ENCODE measurements at regions not wholly inside any gene's neighbourhood (a gene's known extent, or its start where the extent isn't known, plus 50 kb on each side); places are given as distances from the start of the nearest gene placed in this dataset.

DNA sequence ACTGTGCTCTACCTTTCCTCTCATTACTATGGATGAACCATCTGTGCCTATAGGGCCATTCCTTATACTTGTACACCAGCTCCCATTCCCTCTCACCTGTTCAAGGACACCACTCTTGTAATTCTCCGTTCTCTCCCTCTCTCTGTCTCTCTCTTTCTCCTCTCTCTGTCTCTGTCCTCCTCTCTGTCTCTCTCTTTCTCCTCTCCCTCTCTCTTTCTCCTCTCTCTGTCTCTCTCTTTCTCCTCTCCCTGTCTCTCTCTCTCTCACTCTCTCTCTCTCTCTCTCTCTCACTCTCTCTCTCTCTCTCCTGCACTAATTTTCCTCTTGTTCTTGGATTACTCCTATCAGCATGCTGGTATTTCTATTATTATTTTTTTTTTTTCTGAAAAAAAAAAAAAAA is 78.9 kb upstream of the RMDN2 start:
- TF ChIP-seq, protein P1, sequence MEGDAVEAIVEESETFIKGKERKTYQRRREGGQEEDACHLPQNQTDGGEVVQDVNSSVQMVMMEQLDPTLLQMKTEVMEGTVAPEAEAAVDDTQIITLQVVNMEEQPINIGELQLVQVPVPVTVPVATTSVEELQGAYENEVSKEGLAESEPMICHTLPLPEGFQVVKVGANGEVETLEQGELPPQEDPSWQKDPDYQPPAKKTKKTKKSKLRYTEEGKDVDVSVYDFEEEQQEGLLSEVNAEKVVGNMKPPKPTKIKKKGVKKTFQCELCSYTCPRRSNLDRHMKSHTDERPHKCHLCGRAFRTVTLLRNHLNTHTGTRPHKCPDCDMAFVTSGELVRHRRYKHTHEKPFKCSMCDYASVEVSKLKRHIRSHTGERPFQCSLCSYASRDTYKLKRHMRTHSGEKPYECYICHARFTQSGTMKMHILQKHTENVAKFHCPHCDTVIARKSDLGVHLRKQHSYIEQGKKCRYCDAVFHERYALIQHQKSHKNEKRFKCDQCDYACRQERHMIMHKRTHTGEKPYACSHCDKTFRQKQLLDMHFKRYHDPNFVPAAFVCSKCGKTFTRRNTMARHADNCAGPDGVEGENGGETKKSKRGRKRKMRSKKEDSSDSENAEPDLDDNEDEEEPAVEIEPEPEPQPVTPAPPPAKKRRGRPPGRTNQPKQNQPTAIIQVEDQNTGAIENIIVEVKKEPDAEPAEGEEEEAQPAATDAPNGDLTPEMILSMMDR (conservative IDR thresholded peaks at IDR 0.05 in 1 of 2, IDR thresholded peaks at IDR 0.05 in 1 of 2; ENCODE audit: low read depth in 1 of 2, low read length in 2 of 2): no peak
- TF ChIP-seq EZH2 (IDR thresholded peaks at IDR 0.05; ENCODE audit: low read length, missing control alignments): no peak
